ENCODE measurements at regions not wholly inside any gene's neighbourhood (a gene's known extent, or its start where the extent isn't known, plus 50 kb on each side); places are given as distances from the start of the nearest gene placed in this dataset.

DNA sequence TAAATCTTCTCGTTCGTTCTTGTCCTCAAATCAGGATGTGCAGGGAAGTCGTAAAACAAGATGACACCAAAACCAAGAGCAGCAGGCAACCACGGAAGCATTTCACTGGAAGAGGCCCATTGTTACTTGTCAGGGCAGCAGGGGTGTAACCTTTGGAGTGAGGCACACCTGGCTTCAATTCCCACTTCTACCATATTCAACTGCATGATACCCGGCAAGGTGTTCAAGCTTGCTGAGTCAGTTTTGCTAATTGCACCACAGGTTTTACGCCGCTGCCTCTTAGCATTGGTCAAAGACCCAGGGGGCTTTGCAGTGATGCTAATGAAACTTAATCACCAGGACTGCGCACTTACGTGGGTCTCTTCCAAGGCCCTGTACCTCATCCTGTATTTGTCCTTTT is 50.0 kb upstream of the PTER start:
- ChIA-PET POLR2A (no interaction called here), CTCF (no interaction called here)
- DNase-seq (ENCODE audit: extremely low spot score) = no peak
- no peak for TF ChIP-seq CTCF (IDR thresholded peaks at IDR 0.05; ENCODE audit: control extremely low read depth, extremely low read depth, low read depth, missing control alignments)

Data from GM10248 (cell line).